ENCODE measurements at regions not wholly inside any gene's neighbourhood (a gene's known extent, or its start where the extent isn't known, plus 50 kb on each side); places are given as distances from the start of the nearest gene placed in this dataset.

- DNase-seq, result no peak
These were observed 51.5 kb upstream of the PIP4K2A start for GRCh38 chr10:22765660-22766547.

GRCh38 chr10:22764639-22765038, 50.3 kb upstream of the PIP4K2A start:
- DNase-seq, result no peak

Data from hippocampal formation (tissue), 2 donors.